PFSK-1 (cell line): ENCODE measurements at regions not wholly inside any gene's neighbourhood (a gene's known extent, or its start where the extent isn't known, plus 50 kb on each side); places are given as distances from the start of the nearest gene placed in this dataset.

ENCODE experiments used
- FOXP2 ChIP-seq: optimal IDR thresholded peaks from 2 replicates; pipeline ENCODE3; 2011; ENCODE audit warnings: borderline replicate concordance, control low read depth, inconsistent platforms; ENCODE audit not compliant: insufficient read depth; ENCODE audit errors: extremely low read length, extremely low read depth
- POLR2AphosphoS5 ChIP-seq: IDR thresholded peaks from 2 replicates; pipeline ENCODE4 v1.6.1; 2012; ENCODE audit warnings: low read depth, mild to moderate bottlenecking, control low read depth, low read length, moderate library complexity
- SIN3A ChIP-seq: IDR thresholded peaks from 2 replicates; pipeline ENCODE4 v1.6.1; 2012; ENCODE audit warnings: mild to moderate bottlenecking, low read length, moderate library complexity, borderline replicate concordance; ENCODE audit not compliant: insufficient read depth
- TAF1 ChIP-seq: IDR thresholded peaks from 2 replicates; pipeline ENCODE4 v1.6.1; 2012; ENCODE audit warnings: low read length, control low read depth, borderline replicate concordance; ENCODE audit not compliant: insufficient read depth
- TF ChIP-seq, protein P1 (sequence below), 2 experiments: IDR thresholded peaks; 2 replicates each; pipeline versions ENCODE4 v1.6.1 to v1.8.0; 2011 to 2012; ENCODE audit warnings: low read depth in 2 of 2, low read length in 2 of 2, control low read depth in 1 of 2, inconsistent platforms in 1 of 2, mild to moderate bottlenecking in 1 of 2, moderate library complexity in 1 of 2; ENCODE audit not compliant: insufficient read depth in 1 of 2

DNA sequence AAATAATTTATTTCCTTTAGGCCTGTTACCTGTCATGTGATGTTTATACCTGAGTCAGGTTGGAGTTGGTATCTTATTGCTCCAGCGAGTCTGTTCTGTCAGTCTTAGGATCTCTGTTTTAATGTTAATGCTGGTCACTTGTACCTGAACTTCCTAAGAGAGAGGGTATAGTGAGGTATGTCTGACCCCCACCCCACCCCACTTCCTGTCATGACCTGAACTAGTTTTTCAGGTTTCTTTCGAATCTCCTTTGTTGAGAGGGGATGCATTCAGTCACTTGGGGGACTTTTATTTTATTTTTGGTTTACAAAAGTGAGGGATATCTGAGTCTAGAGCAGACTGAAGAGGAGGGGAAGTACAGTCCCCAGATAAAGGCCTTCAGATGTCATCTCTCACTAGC lies 769.0 kb upstream of the COBL start:
- no peak for TF ChIP-seq FOXP2
- no peak for TF ChIP-seq POLR2AphosphoS5
- no peak for TF ChIP-seq SIN3A
- TF ChIP-seq, protein P1, sequence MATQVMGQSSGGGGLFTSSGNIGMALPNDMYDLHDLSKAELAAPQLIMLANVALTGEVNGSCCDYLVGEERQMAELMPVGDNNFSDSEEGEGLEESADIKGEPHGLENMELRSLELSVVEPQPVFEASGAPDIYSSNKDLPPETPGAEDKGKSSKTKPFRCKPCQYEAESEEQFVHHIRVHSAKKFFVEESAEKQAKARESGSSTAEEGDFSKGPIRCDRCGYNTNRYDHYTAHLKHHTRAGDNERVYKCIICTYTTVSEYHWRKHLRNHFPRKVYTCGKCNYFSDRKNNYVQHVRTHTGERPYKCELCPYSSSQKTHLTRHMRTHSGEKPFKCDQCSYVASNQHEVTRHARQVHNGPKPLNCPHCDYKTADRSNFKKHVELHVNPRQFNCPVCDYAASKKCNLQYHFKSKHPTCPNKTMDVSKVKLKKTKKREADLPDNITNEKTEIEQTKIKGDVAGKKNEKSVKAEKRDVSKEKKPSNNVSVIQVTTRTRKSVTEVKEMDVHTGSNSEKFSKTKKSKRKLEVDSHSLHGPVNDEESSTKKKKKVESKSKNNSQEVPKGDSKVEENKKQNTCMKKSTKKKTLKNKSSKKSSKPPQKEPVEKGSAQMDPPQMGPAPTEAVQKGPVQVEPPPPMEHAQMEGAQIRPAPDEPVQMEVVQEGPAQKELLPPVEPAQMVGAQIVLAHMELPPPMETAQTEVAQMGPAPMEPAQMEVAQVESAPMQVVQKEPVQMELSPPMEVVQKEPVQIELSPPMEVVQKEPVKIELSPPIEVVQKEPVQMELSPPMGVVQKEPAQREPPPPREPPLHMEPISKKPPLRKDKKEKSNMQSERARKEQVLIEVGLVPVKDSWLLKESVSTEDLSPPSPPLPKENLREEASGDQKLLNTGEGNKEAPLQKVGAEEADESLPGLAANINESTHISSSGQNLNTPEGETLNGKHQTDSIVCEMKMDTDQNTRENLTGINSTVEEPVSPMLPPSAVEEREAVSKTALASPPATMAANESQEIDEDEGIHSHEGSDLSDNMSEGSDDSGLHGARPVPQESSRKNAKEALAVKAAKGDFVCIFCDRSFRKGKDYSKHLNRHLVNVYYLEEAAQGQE (IDR thresholded peaks at IDR 0.05; ENCODE audit: insufficient read depth in 1 of 2, low read depth in 2 of 2, low read length in 2 of 2): no peak
- TF ChIP-seq TAF1: no peak

DNA sequence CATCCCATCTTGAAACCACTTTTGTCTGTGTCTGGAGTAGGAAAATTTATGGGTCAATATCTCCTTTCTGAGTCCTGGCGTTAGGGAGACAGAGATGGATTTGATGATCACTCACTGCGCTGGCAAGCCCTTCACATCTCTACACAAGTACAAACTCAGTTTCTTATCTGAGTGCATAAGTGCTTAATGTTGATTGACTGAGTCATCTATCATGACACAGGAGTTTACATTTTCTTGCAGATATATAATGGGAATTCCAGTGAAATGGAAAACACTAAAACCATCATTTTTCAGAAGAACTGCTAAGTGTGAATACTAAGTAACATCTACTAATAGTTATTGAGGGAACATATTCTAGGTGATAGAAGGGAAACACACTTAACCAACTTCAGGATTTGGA lies 763.9 kb upstream of the COBL start:
- no peak for TF ChIP-seq SIN3A
- no peak for TF ChIP-seq POLR2AphosphoS5
- TF ChIP-seq, protein P1 (IDR thresholded peaks at IDR 0.05; ENCODE audit: insufficient read depth in 1 of 2, low read depth in 2 of 2, low read length in 2 of 2): no peak
- TF ChIP-seq TAF1: no peak
- TF ChIP-seq FOXP2: no peak

DNA sequence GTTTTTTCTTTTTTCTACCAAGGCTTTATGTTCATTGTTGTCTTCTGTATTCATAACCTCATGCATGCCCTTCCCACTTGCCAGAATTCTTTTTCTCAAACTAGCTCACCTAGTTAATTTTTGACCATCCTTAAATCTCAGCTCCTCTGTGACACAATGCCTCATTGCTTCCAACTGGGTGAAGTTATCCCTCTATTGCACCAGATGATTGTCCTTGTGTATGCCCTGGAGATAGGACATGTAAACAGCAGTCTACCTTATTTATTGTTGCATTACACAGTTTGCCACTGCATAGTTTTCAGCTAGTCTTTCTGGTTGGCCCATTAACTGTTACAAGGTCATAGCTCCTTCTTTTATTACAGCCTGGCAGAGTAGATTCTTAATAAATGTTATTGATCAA lies 763.1 kb upstream of the COBL start:
- TF ChIP-seq, protein P1 (IDR thresholded peaks at IDR 0.05; ENCODE audit: insufficient read depth in 1 of 2, low read depth in 2 of 2, low read length in 2 of 2): no peak
- TF ChIP-seq TAF1 (no peak), FOXP2 (no peak), POLR2AphosphoS5 (no peak), SIN3A (no peak)

DNA sequence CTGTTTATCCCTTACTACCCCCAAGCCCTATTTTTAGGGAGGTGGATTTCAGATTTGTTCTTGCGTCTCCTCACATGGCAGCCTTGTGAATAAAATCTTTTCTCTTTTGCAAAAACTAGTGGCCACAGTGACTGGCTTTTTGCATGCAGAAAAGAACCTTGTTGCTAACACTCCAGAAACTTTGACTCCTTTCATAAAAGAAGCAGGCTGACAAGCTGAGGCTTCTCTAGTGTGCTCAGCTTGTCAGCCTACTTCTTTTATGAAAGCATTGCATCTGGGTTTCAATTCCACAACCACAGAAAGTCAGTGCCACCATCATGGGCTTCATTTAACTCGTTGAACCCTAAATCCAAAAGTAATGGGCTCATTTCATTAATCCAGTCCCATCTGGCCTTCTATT lies 761.0 kb upstream of the COBL start:
- TF ChIP-seq, protein P1 (IDR thresholded peaks at IDR 0.05; ENCODE audit: insufficient read depth in 1 of 2, low read depth in 2 of 2, low read length in 2 of 2): no peak
- TF ChIP-seq TAF1 (no peak), POLR2AphosphoS5 (no peak), SIN3A (no peak), FOXP2 (no peak)

DNA sequence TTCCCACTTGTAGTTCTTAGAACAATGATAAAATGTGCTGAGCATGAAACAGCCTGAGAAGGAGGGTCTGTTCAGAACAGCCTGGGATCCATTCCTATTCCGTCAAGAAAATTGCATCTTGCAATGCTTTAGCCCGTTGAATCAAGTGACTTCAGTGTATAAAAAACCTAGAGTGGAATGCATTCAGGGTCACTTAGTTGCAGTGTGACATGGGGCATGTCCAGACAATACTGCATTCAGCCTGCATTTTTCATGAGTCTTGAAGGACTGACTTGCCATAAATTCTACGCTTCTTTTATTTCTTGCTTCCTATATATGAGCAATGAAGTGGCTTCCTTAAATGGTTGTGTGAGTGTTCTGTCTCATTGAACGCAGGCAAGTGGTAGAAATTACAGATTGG lies 758.3 kb upstream of the COBL start:
- TF ChIP-seq, protein P1 (IDR thresholded peaks at IDR 0.05; ENCODE audit: insufficient read depth in 1 of 2, low read depth in 2 of 2, low read length in 2 of 2): no peak
- TF ChIP-seq FOXP2: no peak
- TF ChIP-seq POLR2AphosphoS5: no peak
- TF ChIP-seq SIN3A: no peak
- TF ChIP-seq TAF1: no peak
